ENCODE measurements at regions not wholly inside any gene's neighbourhood (a gene's known extent, or its start where the extent isn't known, plus 50 kb on each side); places are given as distances from the start of the nearest gene placed in this dataset.

DNA sequence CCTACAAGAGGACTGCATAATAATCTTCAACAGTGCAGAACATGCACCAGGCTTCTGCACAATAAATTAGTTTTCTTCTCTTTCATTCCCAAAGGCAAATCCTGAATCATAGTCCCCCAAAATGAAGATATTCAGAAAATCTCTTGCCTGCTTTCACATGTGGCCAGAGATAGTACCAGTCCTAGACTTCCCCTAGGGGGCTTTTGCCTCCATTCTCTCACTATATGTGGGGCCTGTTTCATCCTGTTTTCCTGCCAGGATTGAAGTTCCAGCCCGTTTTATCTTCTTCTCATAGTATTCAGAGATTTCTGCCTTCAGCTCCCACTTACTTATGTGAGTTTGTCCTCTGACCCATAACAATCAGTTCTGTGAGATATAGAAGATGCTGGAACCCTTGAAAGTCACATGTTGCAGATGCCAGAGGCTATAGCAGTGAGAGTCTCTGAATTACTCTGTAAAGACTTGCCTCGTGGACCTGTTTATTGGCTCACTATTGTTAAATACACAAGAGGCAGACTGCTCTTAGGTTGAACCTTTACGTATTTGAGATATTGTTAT, 421.9 kb upstream of the PCDH9 start:
- TF ChIP-seq, protein P1, sequence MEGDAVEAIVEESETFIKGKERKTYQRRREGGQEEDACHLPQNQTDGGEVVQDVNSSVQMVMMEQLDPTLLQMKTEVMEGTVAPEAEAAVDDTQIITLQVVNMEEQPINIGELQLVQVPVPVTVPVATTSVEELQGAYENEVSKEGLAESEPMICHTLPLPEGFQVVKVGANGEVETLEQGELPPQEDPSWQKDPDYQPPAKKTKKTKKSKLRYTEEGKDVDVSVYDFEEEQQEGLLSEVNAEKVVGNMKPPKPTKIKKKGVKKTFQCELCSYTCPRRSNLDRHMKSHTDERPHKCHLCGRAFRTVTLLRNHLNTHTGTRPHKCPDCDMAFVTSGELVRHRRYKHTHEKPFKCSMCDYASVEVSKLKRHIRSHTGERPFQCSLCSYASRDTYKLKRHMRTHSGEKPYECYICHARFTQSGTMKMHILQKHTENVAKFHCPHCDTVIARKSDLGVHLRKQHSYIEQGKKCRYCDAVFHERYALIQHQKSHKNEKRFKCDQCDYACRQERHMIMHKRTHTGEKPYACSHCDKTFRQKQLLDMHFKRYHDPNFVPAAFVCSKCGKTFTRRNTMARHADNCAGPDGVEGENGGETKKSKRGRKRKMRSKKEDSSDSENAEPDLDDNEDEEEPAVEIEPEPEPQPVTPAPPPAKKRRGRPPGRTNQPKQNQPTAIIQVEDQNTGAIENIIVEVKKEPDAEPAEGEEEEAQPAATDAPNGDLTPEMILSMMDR (IDR thresholded peaks at IDR 0.05; ENCODE audit: low read depth, low read length): no peak
- TF ChIP-seq, protein P2, sequence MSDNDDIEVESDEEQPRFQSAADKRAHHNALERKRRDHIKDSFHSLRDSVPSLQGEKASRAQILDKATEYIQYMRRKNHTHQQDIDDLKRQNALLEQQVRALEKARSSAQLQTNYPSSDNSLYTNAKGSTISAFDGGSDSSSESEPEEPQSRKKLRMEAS (IDR thresholded peaks at IDR 0.05; ENCODE audit: low read depth, low read length): no peak
